ENCODE measurements at regions not wholly inside any gene's neighbourhood (a gene's known extent, or its start where the extent isn't known, plus 50 kb on each side); places are given as distances from the start of the nearest gene placed in this dataset.

DNA sequence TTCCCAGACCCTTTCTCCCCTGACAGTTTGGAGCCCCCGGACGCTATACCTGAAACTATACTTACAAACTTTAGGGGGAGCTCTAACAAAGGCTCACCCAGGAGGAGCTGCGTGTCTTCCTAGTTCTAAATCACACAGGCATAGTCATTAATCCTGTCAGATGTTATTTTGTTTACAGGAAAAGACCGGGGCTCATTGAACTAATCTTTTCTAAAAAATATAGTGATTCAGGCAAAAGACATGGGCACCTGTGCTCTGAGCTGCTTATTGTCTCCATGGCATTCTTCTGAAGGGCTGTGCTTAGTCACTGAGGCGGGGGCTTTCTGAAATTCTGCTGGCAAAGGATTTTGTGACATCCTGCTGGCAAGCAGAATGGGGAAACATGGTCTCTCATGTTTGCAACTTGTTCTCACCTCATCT lies 1577.0 kb downstream of the NCAM2 start:
- ATAC-seq (no peak), DNase-seq (ENCODE audit: low read depth, low spot score) (no peak)
- no peaks in the 10 kb centered on the region for H3K4me1 ChIP-seq (ENCODE audit: control insufficient read depth in 1 of 2, insufficient read depth in 2 of 2, low read length in 2 of 2)
- intact Hi-C loops (cut with micrococcal nuclease) = no loop called here
- no peak overlapping the region for H3K27ac ChIP-seq (ENCODE audit: low read depth, low read length)
- no peak overlapping the region for H3K4me2 ChIP-seq (ENCODE audit: low read length)
- ChIA-PET POLR2A (no interaction called here), RAD21 (ENCODE audit: low non-redundant PET in 1 of 2, low total read pairs in 2 of 2, uncharacterized antibody in 2 of 2, unreplicated experiment in 2 of 2) (no interaction called here), CTCF (no interaction called here)
- no peak for TF ChIP-seq TCF7L2 (IDR thresholded peaks at IDR 0.05; ENCODE audit: borderline replicate concordance, extremely low read depth, insufficient read depth, insufficient read length)
- no peak for TF ChIP-seq JUND (IDR thresholded peaks at IDR 0.05)
- no peak for TF ChIP-seq SP1 (IDR thresholded peaks at IDR 0.05; ENCODE audit: low read depth)
- no peak for TF ChIP-seq SIN3A (IDR thresholded peaks at IDR 0.05; ENCODE audit: low read depth)
- TF ChIP-seq, protein P1, sequence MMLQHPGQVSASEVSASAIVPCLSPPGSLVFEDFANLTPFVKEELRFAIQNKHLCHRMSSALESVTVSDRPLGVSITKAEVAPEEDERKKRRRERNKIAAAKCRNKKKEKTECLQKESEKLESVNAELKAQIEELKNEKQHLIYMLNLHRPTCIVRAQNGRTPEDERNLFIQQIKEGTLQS (IDR thresholded peaks at IDR 0.05) = no peak
- TF ChIP-seq POLR2A (IDR thresholded peaks at IDR 0.05; ENCODE audit: borderline replicate concordance, extremely low read depth, insufficient read depth, insufficient read length) = no peak
- TF ChIP-seq SRF (IDR thresholded peaks at IDR 0.05; ENCODE audit: low read depth) = no peak
- TF ChIP-seq CEBPB (IDR thresholded peaks at IDR 0.05; ENCODE audit: low read depth) = no peak
- TF ChIP-seq CTCF (IDR thresholded peaks at IDR 0.05 in 2 of 3, conservative IDR thresholded peaks at IDR 0.05 in 1 of 3; ENCODE audit: borderline replicate concordance in 1 of 3, insufficient read depth in 1 of 3, low read depth in 2 of 3, low read length in 2 of 3) = no peak
- TF ChIP-seq EZH2phosphoT487 (IDR thresholded peaks at IDR 0.05; ENCODE audit: borderline replicate concordance) = no peak
- no peak for TF ChIP-seq ELF1 (IDR thresholded peaks at IDR 0.05; ENCODE audit: borderline replicate concordance, low read depth)
- TF ChIP-seq ZFX (IDR thresholded peaks at IDR 0.05) = no peak
- TF ChIP-seq POLR2AphosphoS5 (IDR thresholded peaks at IDR 0.05; ENCODE audit: low read depth, low read length) = no peak
- TF ChIP-seq ZBTB33 (IDR thresholded peaks at IDR 0.05; ENCODE audit: extremely low read depth, insufficient replicate concordance, low read length) = no peak
- no peak for TF ChIP-seq FOSL1 (IDR thresholded peaks at IDR 0.05; ENCODE audit: low read depth)
- no peak for TF ChIP-seq RAD21 (IDR thresholded peaks at IDR 0.05; ENCODE audit: low read depth)
- no peak for TF ChIP-seq EGR1 (IDR thresholded peaks at IDR 0.05; ENCODE audit: low read depth)
- TF ChIP-seq, protein P2, sequence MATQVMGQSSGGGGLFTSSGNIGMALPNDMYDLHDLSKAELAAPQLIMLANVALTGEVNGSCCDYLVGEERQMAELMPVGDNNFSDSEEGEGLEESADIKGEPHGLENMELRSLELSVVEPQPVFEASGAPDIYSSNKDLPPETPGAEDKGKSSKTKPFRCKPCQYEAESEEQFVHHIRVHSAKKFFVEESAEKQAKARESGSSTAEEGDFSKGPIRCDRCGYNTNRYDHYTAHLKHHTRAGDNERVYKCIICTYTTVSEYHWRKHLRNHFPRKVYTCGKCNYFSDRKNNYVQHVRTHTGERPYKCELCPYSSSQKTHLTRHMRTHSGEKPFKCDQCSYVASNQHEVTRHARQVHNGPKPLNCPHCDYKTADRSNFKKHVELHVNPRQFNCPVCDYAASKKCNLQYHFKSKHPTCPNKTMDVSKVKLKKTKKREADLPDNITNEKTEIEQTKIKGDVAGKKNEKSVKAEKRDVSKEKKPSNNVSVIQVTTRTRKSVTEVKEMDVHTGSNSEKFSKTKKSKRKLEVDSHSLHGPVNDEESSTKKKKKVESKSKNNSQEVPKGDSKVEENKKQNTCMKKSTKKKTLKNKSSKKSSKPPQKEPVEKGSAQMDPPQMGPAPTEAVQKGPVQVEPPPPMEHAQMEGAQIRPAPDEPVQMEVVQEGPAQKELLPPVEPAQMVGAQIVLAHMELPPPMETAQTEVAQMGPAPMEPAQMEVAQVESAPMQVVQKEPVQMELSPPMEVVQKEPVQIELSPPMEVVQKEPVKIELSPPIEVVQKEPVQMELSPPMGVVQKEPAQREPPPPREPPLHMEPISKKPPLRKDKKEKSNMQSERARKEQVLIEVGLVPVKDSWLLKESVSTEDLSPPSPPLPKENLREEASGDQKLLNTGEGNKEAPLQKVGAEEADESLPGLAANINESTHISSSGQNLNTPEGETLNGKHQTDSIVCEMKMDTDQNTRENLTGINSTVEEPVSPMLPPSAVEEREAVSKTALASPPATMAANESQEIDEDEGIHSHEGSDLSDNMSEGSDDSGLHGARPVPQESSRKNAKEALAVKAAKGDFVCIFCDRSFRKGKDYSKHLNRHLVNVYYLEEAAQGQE (IDR thresholded peaks at IDR 0.05; ENCODE audit: low read depth) = no peak
- H2AFZ ChIP-seq (ENCODE audit: low read depth, low read length, poor library complexity, severe bottlenecking) = no peak overlapping the region
- no peaks in the 10 kb centered on the region; the same call in 1 of the 2 replicates for H4K20me1 ChIP-seq (ENCODE audit: insufficient read depth)
- H3K79me2 ChIP-seq (ENCODE audit: insufficient read depth, low read length) = no peaks in the 10 kb centered on the region
- H3K27me3 ChIP-seq (ENCODE audit: insufficient read depth, low read length) = no peaks in the 10 kb centered on the region
- BruUV-seq (replicated peaks) = no TSS peak
- peaks cover 3 to 4% of the 10 kb centered on the region in 2 experiments; a peak in 2 of 4 replicates for H3K9me3 ChIP-seq (ENCODE audit: control insufficient read depth in 1 of 2, insufficient read depth in 1 of 2, low read depth in 1 of 2, low read length in 2 of 2)
- H3K9ac ChIP-seq (ENCODE audit: low read length) = no peak overlapping the region
- H3K9me2 ChIP-seq (ENCODE audit: insufficient read depth) = no peaks in the 10 kb centered on the region
- no peak overlapping the region for H3K4me3 ChIP-seq (replicated peaks in 1 of 2; ENCODE audit: low read depth in 1 of 2, low read length in 2 of 2)
- no peaks in the 10 kb centered on the region for H3K36me3 ChIP-seq (ENCODE audit: control insufficient read depth in 1 of 2, insufficient read depth in 2 of 2, low read length in 2 of 2)

All from HCT116 (cell line).